ENCODE measurements at regions not wholly inside any gene's neighbourhood (a gene's known extent, or its start where the extent isn't known, plus 50 kb on each side); places are given as distances from the start of the nearest gene placed in this dataset.

GRCh38 chr3:144477593-144477992 is 506.0 kb downstream of the DIPK2A start:
- no peak for TF ChIP-seq ZNF274 (IDR thresholded peaks at IDR 0.05; ENCODE audit: low read depth, low read length)
- no peak for TF ChIP-seq YY1 (IDR thresholded peaks at IDR 0.05; ENCODE audit: insufficient read depth, insufficient read length)

All from NT2/D1 (cell line).